CD1c-positive myeloid dendritic cell (primary cell): ENCODE measurements at regions not wholly inside any gene's neighbourhood (a gene's known extent, or its start where the extent isn't known, plus 50 kb on each side); places are given as distances from the start of the nearest gene placed in this dataset.
A peak's percentile ranks its signal among the peaks of the same experiment; 100 is the strongest.

ENCODE experiments used
- DNase-seq: peaks from one replicate; pipeline ENCODE4 v3.0.0-alpha.2; 2016; ENCODE audit errors: extremely low spot score

DNA sequence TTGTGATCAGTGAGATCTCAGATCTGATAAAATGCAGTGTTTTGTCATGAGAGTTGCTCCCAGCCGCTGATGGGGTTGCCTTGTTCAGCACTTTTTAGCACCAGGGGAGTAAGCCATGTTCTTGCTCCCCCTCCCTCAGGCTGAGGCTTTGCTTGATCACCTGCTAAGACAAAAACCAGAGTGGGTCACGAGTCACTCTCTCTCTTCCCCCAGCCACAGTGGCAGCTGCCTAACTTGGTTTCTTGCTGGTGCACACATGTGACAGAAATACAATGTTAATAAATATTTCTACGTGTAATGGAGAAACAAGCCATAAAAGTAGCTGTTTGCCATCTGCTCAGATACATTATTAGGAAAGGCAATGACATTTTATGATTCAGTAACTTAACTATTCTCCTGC, 212.4 kb upstream of the DMRT1 start:
- DNase-seq = no peak

DNA sequence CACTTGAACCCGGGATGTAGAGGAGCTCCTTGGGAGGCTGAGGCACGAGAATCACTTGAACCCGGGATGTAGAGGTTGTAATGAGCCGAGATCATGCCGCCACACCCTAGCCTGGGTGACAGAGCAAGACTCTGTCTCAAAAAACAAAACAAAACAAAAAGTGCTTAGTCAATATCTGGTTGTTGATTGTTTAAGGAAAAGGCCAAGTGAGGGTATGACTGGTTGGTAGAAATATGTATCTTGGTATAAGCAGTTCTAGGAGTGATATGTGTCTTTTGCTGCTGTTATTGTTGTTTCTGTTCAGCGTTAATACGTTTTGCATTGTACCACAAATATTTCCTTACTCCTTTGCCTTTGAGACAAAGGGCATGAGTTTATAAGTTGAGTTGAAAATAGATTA, 210.7 kb upstream of the DMRT1 start:
- no peak for DNase-seq

DNA sequence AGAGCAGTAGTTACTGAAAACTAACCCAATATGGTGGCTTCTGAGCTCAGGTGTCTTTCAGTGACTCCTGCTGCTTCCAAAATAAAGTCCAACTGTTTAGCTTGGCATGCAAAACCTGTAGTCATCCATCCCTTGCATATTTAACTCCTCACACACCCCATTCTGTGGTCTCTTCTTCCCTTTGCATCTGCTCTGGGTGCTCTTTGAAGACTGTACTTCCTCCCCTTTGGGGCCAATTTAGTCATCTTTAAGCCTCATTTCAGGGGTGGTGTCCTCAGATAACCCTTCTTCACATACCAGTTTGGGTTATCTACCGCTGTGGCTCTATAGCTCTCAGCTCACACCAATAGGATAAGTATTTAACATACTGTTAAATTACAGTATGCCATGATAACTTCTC, 209.9 kb upstream of the DMRT1 start:
- no peak for DNase-seq

GRCh38 chr9:633461-633860, 208.0 kb upstream of the DMRT1 start:
- DNase-seq = no peak

DNA sequence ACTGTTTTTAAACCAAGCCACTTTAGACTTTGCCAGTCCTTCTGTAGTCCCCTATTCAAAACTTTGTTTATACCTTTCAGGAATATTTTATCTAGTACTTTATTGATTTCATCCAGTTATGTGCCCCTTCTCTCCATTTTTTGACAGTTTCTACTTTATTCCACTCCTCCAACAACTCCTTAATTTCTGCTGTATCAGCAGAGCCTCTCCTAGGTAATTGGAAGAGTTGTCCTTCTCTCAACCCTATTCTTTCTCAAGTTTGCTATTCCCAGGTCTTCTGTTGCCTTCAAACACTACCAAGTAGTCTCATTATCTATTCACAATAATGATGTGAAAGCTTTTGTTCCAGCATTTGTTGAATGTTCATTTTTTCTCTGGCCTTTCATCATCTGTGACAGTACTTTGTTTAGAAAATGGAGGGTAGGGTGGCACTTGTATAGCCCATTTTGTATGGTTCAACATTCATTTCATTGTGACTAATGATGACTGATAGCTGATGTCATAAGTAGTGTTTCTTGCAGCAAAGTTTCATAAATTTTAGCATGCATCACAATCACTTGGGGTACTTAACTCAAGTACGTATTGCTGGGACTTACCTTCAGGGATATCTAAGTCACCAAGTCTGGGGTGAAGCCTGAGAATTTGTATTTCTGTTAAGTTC, 204.4 kb upstream of the DMRT1 start:
- DNase-seq = no peak

- DNase-seq = no peak
Observed at GRCh38 chr9:638152-638551, 203.3 kb upstream of the DMRT1 start.

DNA sequence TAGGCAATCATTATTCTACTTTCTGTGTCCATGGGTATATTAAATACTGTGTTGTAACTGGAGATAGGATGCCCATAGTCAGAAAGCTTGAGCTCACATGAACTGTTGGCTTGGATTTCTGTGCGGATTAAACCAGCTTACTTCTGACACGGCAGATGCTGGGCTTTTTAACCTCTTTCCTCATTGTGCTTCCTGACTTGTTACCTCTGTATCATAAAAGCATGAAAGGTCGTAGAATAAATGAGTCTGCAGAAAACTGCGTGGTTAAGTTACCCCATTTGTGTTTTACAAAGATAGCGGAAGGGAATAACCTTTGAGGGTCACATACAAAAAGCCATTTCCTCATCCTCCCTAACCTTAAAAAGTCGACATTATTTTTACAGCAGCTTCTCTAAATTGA, 199.5 kb upstream of the DMRT1 start:
- peak; percentile 18 for DNase-seq

DNA sequence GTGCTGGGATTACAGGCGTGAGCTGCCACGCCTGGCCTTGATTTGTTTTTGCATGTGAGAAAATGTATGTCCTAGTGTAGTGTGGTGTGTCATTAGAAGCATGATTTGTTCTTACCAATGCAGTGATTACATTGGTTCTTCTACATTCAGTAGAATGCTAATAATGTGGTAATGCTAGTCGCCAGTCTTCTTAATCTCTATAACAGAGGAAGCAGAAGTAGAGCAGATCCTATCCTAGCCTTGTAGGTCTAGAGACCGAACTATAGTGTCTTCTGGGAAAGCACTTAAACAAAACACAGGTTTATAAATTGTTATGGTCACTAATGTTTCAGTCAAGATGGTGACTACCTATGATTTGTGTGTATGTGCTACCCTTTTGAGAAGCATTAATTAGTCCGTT, 197.5 kb upstream of the DMRT1 start:
- no peak for DNase-seq

DNA sequence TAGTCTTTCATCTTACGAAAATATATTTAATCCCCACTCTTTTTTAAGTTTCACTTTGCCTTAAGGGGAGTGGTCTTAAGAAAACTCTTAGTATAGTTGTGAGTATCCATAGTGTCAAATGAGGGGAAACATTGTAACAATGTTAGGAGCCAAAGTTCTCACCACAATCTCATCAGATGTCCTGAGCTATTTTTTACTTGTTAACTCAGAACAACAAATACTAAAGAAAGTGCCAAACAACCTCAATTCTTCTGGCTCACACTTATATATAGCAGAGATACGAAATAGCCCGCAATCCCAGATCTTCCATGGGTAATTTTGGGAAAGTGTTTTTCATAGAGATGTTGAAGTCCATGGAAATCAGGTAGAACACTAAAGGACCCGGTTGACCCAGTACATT, 194.0 kb upstream of the DMRT1 start:
- DNase-seq = no peak

- DNase-seq = no peak
Observed at GRCh38 chr9:649128-650074, 192.1 kb upstream of the DMRT1 start.

- DNase-seq = peak; percentile 10
Observed at GRCh38 chr9:650362-650761, 191.1 kb upstream of the DMRT1 start.

DNA sequence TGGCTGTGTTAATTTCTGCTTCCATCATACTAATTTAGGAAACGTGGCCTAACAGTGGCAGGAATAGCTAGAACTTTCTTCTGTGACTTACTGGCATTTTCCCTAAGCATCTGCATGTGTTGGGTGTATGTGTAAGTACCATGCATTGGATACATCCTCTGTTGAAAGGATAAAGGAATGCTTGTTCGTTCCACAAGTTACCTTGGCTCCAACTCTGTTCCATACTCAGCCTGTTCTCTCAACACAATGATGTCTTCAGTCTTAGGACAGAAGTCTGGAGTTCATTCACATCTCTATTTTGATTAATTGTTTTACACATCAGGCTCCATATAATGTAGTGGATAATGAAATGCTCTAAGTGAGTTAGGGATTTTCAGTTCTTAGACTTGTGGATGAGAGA, 190.1 kb upstream of the DMRT1 start:
- DNase-seq = no peak

DNA sequence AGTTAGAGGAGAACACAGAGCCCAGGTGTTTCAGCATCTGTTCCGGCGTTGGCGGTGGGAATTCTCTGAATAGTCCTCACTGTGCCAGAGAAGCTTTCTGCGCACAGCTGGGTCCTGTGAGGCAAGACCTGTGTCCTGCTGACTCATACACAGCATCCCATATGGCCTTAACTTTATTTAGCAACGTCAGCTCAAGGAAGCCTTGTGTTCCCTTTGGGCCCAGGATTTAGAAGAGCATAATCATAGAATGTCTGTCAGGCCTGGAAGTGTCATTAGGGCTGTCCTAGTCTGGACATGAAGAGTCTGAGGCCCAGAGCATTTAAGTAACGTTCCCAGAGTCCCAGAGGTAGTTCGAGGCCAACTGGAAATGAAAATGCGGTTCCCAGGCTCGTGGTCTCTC, 188.6 kb upstream of the DMRT1 start:
- DNase-seq = no peak

- DNase-seq = no peak
Observed at GRCh38 chr9:653421-653820, 188.1 kb upstream of the DMRT1 start.

DNA sequence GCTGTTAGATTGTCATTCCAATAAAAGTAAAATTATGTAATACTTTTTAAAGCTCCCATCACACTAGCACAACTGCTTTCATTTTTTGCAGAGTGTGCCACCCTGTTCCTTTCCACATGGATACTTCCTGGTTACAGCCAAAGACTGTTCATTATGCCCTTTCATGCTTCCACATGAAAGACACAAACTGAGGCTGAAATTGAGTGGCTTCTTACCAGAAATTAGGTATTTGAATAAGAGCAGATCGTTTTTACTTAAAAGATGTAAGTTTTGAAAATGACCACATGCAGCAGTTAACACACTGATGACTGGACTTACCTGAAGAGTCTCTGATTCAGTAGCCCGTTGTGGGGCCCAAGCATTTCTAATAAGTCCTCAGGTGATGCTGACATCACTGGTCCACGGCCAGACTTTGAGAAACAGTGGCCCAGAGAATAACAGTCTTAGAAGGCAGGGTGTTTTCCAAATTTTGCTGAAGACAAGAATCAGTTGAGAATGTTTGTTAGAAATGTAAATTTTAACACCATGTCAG, 187.6 kb upstream of the DMRT1 start:
- DNase-seq = no peak

DNA sequence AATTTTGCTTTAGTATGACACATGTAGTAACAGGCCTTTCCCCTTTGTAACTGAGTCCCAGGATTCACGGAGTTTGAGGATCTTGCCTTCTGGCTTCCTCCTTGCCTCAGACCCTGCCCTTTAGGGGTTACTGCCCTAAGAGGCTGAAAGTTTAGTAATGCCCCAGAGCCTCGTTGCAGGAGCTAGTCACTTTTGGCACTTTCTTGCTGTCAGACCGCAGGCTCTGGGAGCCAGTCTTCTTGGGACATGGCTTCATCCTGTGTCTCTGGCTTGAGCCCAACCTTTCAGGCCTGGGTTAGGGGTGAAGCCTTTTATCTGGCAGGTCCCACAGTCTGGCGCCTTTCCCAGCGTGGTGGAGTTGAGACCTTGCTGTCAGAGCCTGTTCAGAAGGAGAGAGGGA, 185.6 kb upstream of the DMRT1 start:
- no peak for DNase-seq

DNA sequence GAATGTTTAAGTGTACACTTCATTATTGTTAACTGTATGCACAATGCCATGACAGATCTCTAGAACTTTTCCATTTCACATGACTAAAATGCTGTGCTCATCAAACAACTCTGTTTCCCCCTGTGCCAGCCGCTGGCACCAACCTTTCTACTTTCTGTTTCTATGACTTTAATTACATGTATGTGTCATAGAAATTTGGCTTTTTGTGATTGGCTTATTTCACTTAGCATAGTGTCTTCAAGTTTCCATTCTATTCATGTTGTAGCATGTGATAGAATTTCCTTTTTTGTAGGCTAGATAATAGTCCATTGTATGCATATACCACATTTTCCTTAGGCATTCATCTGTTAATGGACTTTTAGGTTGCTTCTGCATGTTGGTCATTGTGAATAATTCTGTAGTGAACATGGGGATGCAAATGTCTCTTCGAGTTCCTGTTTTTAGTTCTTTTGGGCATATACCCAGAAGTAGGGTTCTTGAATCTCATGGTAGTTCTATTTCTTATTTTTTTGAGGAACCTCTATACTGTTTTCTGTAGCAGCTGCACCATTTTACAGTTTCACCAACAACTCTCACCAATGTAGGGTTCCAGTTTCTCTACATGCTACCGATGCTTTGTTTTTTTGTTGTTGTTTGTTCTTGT, 184.4 kb upstream of the DMRT1 start:
- DNase-seq = peak; percentile 34

- DNase-seq = no peak
Observed at GRCh38 chr9:659286-659685, 182.2 kb upstream of the DMRT1 start.

DNA sequence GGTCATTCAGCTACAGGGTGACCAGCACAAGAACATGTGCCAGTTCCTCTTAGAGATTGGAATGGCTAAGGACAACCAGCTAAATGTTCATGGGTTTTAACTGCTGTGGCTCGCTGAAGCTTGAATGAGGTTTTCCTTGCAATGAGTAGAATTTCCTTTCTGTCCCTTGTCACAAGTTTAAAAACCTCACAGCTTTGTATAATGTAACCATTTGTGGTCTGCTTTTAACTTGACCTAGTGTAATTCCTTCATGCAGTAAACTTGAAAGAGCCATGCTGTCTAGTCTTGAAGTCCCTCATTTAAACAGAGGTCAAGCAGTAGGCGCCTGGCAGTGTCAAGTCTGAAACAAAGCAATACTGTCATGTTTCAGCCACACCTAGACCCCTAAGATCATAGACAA, 181.3 kb upstream of the DMRT1 start:
- DNase-seq = no peak

- no peak for DNase-seq
Observed at GRCh38 chr9:663541-663940, 178.0 kb upstream of the DMRT1 start.

DNA sequence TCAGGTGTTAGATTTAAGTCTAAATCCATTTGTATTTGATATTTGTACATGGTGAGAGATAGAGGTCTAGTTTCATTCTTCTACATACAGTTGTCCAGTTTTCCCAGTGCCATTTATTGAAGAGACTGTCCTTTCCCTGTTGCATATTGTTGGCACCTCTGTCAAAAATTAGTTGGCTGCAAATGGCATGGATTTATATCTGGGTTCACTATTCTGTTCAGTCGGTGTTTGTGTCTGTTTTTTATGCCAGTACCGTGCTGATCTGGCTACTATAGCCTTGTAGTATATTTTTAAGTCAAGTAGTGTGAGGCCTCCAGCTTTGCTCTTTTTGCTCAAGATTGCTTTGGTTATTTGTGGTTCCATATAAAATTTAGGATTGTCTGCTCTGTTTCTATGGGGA, 176.2 kb upstream of the DMRT1 start:
- no peak for DNase-seq

- DNase-seq = no peak
Observed at GRCh38 chr9:671997-672396, 169.5 kb upstream of the DMRT1 start.

DNA sequence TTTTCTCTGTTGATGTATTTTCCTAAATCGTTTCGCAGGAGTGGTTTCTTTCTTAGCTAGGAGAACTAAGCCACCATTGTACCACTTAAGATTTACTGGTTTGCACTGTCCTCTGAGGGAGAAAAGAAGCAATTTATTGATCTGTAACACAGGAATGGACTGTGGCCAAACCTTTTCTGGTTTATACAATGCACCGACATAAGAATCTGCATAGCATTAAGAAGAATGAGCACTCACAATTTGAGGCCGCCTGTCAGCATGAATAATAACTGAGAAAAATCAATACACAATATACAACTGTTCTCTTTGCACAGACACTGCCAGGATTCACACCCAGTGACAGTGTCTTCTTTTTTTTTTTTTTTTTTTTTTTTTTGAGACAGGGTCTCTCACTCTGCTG, 168.6 kb upstream of the DMRT1 start:
- DNase-seq = no peak
